Ishikawa (cell line): ENCODE measurements at regions not wholly inside any gene's neighbourhood (a gene's known extent, or its start where the extent isn't known, plus 50 kb on each side); places are given as distances from the start of the nearest gene placed in this dataset.

Experiments
- CEBPB ChIP-seq: IDR thresholded peaks from 2 replicates; pipeline ENCODE4 v1.6.1; 2012
- CREB1 ChIP-seq: IDR thresholded peaks from 2 replicates; pipeline ENCODE4 v1.6.1; 2012; ENCODE audit warnings: low read depth
- EGR1 ChIP-seq: IDR thresholded peaks from 2 replicates; pipeline ENCODE4 v1.6.1; 2012
- EP300 ChIP-seq: IDR thresholded peaks from 2 replicates; pipeline ENCODE4 v1.6.1; 2012; ENCODE audit warnings: borderline replicate concordance
- NFIC ChIP-seq: IDR thresholded peaks from 2 replicates; pipeline ENCODE4 v1.6.1; 2012
- RAD21 ChIP-seq: IDR thresholded peaks from 2 replicates; pipeline ENCODE4 v1.6.1; 2012; ENCODE audit warnings: low read depth
- TAF1 ChIP-seq: IDR thresholded peaks from 2 replicates; pipeline ENCODE4 v1.6.1; 2012; ENCODE audit warnings: low read depth, mild to moderate bottlenecking
- TCF12 ChIP-seq: IDR thresholded peaks from 2 replicates; pipeline ENCODE4 v1.6.1; 2012; ENCODE audit warnings: low read depth
- TEAD4 ChIP-seq: IDR thresholded peaks from 2 replicates; pipeline ENCODE4 v1.6.1; 2012
- YY1 ChIP-seq: IDR thresholded peaks from 2 replicates; pipeline ENCODE4 v1.6.1; 2012; ENCODE audit warnings: low read depth
- ZBTB7A ChIP-seq: IDR thresholded peaks from 2 replicates; pipeline ENCODE4 v1.6.1; 2012; ENCODE audit warnings: low read depth
- TF ChIP-seq, protein P1 (sequence below): IDR thresholded peaks from 2 replicates; pipeline ENCODE4 v1.6.1; 2012
- TF ChIP-seq, protein P2 (sequence below): IDR thresholded peaks from 2 replicates; pipeline ENCODE4 v1.6.1; 2012
- TF ChIP-seq, protein P3 (sequence below): IDR thresholded peaks from 2 replicates; pipeline ENCODE4 v1.6.1; 2012; ENCODE audit warnings: low read depth, mild to moderate bottlenecking

DNA sequence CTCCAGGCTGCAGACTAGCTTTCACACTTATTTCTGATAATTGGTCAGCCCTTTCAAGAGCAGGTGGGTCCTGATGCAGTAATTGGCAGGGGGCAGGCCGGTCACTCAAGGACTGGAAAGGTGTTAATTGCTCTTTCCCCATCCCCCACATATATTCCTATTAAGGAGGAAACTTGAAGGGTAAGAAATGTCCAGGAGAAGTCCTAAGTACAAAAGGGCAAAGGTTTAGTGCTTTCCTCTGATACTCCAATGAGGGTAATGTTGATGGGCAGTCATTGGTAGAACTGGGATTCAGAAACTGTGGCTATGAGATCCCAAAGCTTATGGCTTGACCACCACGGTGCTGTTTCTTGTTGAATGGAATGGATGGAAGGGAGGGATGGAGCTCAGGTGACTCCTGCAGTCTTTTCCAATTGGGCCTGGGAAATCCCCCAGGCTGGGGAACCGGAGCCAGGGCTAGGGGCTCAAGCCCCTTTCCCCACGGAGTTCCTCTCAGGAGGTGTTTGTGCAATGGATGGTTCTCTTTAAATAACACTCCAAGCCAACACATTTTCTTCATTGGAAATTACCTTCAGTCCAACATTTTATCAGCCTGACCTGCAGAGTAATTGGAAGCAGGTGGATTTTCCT lies 103.2 kb upstream of the ALDH1B1 start:
- TF ChIP-seq, protein P1, sequence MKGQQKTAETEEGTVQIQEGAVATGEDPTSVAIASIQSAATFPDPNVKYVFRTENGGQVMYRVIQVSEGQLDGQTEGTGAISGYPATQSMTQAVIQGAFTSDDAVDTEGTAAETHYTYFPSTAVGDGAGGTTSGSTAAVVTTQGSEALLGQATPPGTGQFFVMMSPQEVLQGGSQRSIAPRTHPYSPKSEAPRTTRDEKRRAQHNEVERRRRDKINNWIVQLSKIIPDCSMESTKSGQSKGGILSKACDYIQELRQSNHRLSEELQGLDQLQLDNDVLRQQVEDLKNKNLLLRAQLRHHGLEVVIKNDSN = no peak
- TF ChIP-seq, protein P2, sequence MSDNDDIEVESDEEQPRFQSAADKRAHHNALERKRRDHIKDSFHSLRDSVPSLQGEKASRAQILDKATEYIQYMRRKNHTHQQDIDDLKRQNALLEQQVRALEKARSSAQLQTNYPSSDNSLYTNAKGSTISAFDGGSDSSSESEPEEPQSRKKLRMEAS = no peak
- no peak for TF ChIP-seq EGR1
- no peak for TF ChIP-seq CREB1
- no peak for TF ChIP-seq TAF1

DNA sequence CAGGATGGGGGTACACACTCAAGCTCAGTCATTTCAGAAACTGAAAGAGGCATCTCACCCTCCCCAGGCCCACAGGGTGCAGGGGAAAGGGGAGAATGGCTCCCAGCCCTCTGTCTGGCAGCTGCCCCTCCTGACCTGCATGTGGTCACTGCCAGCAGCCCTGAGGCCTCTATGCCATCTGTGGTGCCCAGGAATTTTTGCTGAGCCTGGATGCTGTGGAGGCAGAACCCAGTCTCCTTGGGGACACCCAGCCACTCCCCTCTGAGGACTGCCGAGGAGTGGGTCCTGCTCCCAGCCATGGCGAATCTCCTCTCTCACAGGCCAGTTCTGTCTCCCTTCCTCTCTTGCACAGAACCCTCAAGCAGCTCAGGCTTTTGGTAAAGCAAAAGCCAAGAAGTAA lies 104.0 kb upstream of the ALDH1B1 start:
- TF ChIP-seq ZBTB7A = no peak
- TF ChIP-seq EP300 = no peak
- TF ChIP-seq, protein P1 = no peak
- TF ChIP-seq, protein P2 = no peak
- no peak for TF ChIP-seq CREB1
- no peak for TF ChIP-seq TAF1
- no peak for TF ChIP-seq TCF12
- TF ChIP-seq YY1 = no peak
- no peak for TF ChIP-seq CEBPB
- TF ChIP-seq RAD21 = no peak
- TF ChIP-seq, protein P3, sequence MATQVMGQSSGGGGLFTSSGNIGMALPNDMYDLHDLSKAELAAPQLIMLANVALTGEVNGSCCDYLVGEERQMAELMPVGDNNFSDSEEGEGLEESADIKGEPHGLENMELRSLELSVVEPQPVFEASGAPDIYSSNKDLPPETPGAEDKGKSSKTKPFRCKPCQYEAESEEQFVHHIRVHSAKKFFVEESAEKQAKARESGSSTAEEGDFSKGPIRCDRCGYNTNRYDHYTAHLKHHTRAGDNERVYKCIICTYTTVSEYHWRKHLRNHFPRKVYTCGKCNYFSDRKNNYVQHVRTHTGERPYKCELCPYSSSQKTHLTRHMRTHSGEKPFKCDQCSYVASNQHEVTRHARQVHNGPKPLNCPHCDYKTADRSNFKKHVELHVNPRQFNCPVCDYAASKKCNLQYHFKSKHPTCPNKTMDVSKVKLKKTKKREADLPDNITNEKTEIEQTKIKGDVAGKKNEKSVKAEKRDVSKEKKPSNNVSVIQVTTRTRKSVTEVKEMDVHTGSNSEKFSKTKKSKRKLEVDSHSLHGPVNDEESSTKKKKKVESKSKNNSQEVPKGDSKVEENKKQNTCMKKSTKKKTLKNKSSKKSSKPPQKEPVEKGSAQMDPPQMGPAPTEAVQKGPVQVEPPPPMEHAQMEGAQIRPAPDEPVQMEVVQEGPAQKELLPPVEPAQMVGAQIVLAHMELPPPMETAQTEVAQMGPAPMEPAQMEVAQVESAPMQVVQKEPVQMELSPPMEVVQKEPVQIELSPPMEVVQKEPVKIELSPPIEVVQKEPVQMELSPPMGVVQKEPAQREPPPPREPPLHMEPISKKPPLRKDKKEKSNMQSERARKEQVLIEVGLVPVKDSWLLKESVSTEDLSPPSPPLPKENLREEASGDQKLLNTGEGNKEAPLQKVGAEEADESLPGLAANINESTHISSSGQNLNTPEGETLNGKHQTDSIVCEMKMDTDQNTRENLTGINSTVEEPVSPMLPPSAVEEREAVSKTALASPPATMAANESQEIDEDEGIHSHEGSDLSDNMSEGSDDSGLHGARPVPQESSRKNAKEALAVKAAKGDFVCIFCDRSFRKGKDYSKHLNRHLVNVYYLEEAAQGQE = no peak

DNA sequence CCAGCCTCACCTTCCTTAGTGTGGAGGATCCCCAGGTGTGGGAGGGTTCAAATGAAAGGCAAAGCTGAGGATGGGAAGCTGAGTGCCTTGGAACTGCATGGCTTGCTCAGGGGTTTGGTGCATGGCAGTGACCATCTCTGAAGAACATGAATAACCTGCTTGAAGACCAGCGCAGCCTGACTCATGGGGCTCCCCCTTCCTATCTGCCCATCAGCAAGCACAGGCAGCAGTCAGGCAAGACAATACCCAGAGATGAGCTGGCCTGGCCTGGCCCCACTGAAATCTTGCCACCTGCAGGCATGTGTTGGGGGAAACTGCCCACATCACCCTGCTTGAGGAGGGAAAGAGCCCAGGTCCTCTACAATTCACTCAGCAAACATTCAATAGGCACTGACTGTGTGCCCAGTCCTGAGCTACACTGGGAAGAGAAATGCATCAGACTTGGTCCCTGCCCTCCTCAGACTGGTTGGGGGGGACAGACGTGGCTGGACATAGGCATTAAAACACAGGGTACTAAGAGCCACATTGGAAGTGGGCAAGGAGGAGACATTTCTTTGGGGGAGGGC lies 105.0 kb upstream of the ALDH1B1 start:
- TF ChIP-seq CREB1 (no peak), TAF1 (no peak), NFIC (no peak), TEAD4 (no peak), RAD21 (no peak), YY1 (no peak), TCF12 (no peak), EP300 (no peak), EGR1 (no peak), CEBPB (no peak)
- TF ChIP-seq, protein P1 = no peak
- TF ChIP-seq, protein P2 = no peak
- TF ChIP-seq, protein P3 = no peak

DNA sequence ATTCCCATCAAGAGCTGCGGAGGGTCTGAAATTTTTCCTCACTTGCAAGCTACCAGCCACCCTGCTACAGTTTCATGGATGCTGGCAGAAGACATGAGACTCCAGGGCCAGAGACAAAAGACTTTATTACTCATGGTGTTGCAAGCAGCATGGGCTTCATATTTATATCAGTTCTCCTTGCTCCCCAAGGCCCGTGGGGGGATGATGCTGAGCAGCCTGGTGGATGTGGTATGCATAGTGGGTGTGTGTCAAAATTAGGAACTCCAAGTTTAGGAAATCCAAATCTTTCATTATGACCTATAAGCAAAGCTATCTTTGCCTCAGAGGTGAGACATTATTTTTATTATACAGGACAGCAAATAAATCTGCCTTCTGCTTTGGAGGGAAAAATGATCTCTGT lies 105.7 kb upstream of the ALDH1B1 start:
- TF ChIP-seq TAF1 (no peak), CEBPB (no peak), CREB1 (no peak), RAD21 (no peak), NFIC (no peak), ZBTB7A (no peak), YY1 (no peak), TEAD4 (no peak)
- TF ChIP-seq, protein P3 = no peak
- TF ChIP-seq, protein P2 = no peak
